Activated B cell treated with CpG ODN at 0.5 μM for 24 hours (primary cell): ENCODE measurements at regions not wholly inside any gene's neighbourhood (a gene's known extent, or its start where the extent isn't known, plus 50 kb on each side); places are given as distances from the start of the nearest gene placed in this dataset.
"Not testable (repeated sequence)": the region's sequence is repeated elsewhere in the genome, so short reads cannot be mapped to it uniquely, and the experiment has no call there.

ENCODE experiments used
- ATAC-seq: fragments of 200-7000 bp; cut with Tn5 transposase; one replicate; pipeline ENCODE4 v1.10.0; 2021; ENCODE audit warnings: low read depth, mild to moderate bottlenecking, moderate library complexity
- CTCF ChIA-PET: fragments of 350-600 bp; sonication (Branson Sonifier 250); formaldehyde crosslinking; loops from one replicate; lab custom pipeline; 2021; ENCODE audit warnings: antibody characterized with exemption; lab: Charles Lee
- POLR2A ChIA-PET: fragments of 350-600 bp; sonication (Branson Sonifier 250); formaldehyde crosslinking; loops from one replicate; lab custom pipeline; 2021; ENCODE audit warnings: antibody characterized with exemption; lab: Charles Lee
- DNase-seq: peaks from one replicate; pipeline ENCODE4 v3.0.0; 2022
- H3K27ac Mint-ChIP-seq: one replicate; pipeline ENCODE4 v1.8.0; 2020; ENCODE audit warnings: mixed read lengths
- H3K27me3 Mint-ChIP-seq: one replicate; pipeline ENCODE4 v1.8.0; 2021; ENCODE audit warnings: mixed read lengths
- H3K36me3 Mint-ChIP-seq: one replicate; pipeline ENCODE4 v1.8.0; 2021; ENCODE audit warnings: low read depth, mixed read lengths
- H3K4me1 Mint-ChIP-seq: one replicate; pipeline ENCODE4 v1.8.0; 2021; ENCODE audit warnings: mixed read lengths
- H3K4me3 Mint-ChIP-seq: one replicate; pipeline ENCODE4 v1.8.0; 2020; ENCODE audit warnings: mild to moderate bottlenecking, mixed read lengths
- H3K9me3 Mint-ChIP-seq: one replicate; pipeline ENCODE4 v1.8.0; 2020; ENCODE audit warnings: mixed read lengths
- intact Hi-C: fragments of 100-400 bp; cut with micrococcal nuclease; formaldehyde crosslinking; loops from one replicate; pipeline ENCODE4 v1.15.1; 2024
- TF ChIP-seq, protein P1 (sequence below): fragments of 200-600 bp; IDR thresholded peaks from one replicate; pipeline ENCODE4 v1.8.0; 2022; ENCODE audit warnings: antibody characterized with exemption, mild to moderate bottlenecking

DNA sequence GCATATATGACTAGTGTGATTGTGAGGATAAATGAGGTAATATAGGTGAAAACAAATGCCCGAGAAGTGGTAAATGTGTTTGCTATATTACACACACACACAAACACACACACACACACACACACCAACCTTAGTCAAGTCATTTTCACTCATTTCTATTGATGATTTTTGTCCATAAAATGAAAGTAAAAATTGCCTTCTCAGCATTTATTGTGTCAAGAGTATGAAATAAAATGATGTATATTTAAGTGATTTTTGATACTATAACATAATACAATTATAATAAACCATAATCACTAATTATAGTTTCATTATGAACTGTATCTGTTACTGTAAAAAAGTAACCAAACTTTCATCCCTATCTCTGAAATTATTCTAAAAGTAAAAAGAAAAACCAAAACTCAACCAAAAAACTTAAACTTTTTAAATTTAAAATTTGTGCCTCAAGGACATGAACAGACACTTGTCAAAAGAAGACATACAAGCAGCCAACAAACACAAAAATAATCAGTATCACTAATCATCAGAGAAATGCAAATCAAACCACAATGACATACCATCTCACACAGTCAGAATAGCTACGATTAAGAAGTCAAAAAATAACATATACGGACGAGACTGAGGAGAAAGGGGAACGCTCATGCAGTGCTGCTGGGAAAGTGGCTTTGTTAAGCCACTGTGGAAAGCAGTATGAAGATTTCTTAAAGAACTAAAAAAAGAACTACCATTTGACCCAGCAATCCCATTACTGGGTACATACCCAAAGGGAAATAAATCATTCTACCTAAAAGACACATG, 601.0 kb downstream of the TMA16 start:
- DNase-seq = no peak
- TF ChIP-seq, protein P1, sequence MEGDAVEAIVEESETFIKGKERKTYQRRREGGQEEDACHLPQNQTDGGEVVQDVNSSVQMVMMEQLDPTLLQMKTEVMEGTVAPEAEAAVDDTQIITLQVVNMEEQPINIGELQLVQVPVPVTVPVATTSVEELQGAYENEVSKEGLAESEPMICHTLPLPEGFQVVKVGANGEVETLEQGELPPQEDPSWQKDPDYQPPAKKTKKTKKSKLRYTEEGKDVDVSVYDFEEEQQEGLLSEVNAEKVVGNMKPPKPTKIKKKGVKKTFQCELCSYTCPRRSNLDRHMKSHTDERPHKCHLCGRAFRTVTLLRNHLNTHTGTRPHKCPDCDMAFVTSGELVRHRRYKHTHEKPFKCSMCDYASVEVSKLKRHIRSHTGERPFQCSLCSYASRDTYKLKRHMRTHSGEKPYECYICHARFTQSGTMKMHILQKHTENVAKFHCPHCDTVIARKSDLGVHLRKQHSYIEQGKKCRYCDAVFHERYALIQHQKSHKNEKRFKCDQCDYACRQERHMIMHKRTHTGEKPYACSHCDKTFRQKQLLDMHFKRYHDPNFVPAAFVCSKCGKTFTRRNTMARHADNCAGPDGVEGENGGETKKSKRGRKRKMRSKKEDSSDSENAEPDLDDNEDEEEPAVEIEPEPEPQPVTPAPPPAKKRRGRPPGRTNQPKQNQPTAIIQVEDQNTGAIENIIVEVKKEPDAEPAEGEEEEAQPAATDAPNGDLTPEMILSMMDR = no peak
- intact Hi-C loops = no loop called here
- no peak for ATAC-seq
- H3K27me3 Mint-ChIP-seq = no peaks in the 10 kb centered on the region
- H3K36me3 Mint-ChIP-seq = no peaks in the 10 kb centered on the region
- H3K4me3 Mint-ChIP-seq = no peak overlapping the region
- no peaks in the 10 kb centered on the region for H3K4me1 Mint-ChIP-seq
- H3K27ac Mint-ChIP-seq = no peak overlapping the region
- ChIA-PET CTCF (no interaction called here), POLR2A (no interaction called here)
- peaks cover 1% of the 10 kb centered on the region for H3K9me3 Mint-ChIP-seq

DNA sequence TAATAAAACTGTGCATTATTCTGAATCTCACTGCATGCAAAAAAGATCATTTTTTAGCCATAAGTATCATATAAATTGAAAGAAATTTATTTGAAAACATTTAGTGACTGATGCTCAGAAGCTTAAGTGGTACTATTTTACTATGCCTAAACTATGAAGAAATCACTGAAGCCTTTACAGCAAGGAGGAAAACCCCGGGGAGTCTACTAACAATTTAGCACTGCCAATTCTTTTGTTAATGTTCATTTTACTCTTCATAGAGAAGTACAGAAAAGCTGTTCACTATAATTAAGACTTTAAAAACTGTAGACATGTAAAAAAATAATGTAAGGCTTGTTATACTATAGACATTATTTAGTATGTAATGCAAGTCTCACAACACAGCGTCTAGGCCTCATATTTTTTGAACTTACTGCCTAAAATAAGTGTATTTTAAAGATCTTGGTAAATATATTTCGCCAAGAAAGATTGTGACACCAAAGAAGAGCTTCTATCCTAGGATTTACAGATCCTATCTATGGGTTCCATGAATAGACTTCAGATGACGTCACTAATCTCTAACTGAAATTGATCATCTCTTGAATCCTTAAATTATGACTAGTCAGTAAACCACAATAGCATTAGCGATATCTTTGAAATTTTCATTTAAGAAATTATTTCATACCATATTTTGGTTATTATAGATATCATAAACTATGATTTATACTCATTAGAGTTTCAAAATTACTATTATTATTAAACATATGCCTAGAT, 602.5 kb downstream of the TMA16 start:
- TF ChIP-seq, protein P1 = no peak
- no peak overlapping the region for H3K27ac Mint-ChIP-seq
- H3K36me3 Mint-ChIP-seq = no peaks in the 10 kb centered on the region
- ChIA-PET POLR2A (no interaction called here), CTCF (no interaction called here)
- peaks cover 1% of the 10 kb centered on the region for H3K9me3 Mint-ChIP-seq
- intact Hi-C loops = no loop called here
- DNase-seq = no peak
- no peak for ATAC-seq
- H3K27me3 Mint-ChIP-seq = no peaks in the 10 kb centered on the region
- H3K4me1 Mint-ChIP-seq = no peaks in the 10 kb centered on the region
- H3K4me3 Mint-ChIP-seq = no peak overlapping the region

DNA sequence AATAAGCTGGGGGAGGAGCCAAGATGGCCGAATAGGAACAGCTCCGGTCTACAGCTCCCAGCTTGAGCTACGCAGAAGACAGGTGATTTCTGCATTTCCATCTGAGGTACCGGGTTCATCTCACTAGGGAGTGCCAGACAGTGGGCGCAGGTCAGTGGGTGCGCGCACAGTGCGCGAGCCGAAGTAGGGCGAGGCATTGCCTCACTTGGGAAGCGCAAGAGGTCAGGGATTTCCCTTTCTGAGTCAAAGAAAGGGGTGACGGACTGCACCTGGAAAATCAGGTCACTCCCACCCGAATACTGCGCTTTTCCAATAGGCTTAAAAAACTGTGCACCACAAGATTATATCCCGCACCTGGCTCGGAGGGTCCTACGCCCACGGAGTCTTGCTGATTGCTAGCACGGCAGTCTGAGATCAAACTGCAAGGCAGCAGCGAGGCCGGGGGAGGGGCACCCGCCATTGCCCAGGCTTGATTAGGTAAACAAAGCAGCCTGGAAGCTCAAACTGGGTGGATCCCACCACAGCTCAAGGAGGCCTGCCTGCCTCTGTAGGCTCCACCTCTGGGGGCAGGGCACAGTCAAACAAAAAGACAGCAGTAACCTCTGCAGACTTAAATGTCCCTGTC, 606.4 kb downstream of the TMA16 start:
- CTCF ChIA-PET, ATAC-seq, intact Hi-C loops, H3K4me3 Mint-ChIP-seq, H3K27me3 Mint-ChIP-seq, H3K27ac Mint-ChIP-seq, H3K36me3 Mint-ChIP-seq, DNase-seq, H3K9me3 Mint-ChIP-seq, H3K4me1 Mint-ChIP-seq, POLR2A ChIA-PET: not testable (repeated sequence)

DNA sequence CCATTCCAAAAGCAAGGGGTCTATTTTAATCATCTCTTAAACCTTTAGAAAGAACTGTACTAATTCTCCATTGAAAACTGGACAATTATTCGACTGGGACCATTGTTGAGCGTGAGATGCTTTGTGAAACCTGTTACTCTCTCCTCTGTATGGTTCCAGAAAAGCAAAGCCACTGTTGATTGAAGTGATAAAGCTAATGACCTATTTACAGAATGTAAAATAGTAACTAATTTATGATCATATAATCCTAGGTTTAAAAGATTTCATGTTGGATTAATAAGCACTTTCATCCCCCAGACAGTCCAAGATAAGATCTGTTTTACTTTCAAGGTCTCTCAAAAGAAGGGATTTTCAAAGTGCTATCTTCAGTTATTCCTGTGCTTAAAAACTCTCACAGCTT, 614.5 kb downstream of the TMA16 start:
- intact Hi-C loops = no loop called here
- H3K4me1 Mint-ChIP-seq = no peaks in the 10 kb centered on the region
- ChIA-PET POLR2A (no interaction called here), CTCF (no interaction called here)
- H3K27ac Mint-ChIP-seq = no peak overlapping the region
- H3K4me3 Mint-ChIP-seq = no peak overlapping the region
- ATAC-seq (no peak), DNase-seq (no peak)
- H3K27me3 Mint-ChIP-seq = no peaks in the 10 kb centered on the region
- TF ChIP-seq, protein P1 = no peak
- no peaks in the 10 kb centered on the region for H3K9me3 Mint-ChIP-seq
- no peaks in the 10 kb centered on the region for H3K36me3 Mint-ChIP-seq

DNA sequence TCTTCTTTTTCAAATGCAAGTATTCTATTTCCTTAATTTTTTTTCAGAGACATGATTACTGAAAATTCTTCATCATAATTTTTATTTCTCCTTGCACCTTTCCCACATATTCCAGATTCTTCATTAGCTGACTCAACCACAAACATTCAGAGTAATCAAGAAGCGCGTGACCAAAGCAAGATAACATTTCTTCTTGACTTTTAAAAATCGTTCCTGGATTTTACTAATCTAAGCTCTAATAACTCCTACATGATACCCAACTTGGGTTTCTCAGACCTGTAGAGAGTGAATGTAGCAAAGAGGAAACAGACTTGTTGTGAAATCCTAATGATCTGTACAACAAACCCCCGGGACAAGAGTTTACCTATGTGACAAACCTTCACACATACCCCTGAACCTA, 615.0 kb downstream of the TMA16 start:
- Mint-ChIP-seq H3K4me1 (no peaks in the 10 kb centered on the region), H3K27me3 (no peaks in the 10 kb centered on the region), H3K4me3 (no peak overlapping the region), H3K9me3 (no peaks in the 10 kb centered on the region), H3K27ac (no peak overlapping the region), H3K36me3 (no peaks in the 10 kb centered on the region)
- CTCF ChIA-PET = no interaction called here
- TF ChIP-seq, protein P1 = no peak
- intact Hi-C loops = no loop called here
- DNase-seq = no peak
- no peak for ATAC-seq
- POLR2A ChIA-PET = no interaction called here
